LNCAP (cell line): ENCODE measurements at regions not wholly inside any gene's neighbourhood (a gene's known extent, or its start where the extent isn't known, plus 50 kb on each side); places are given as distances from the start of the nearest gene placed in this dataset.

Experiments
- CTCF ChIP-seq: fragments of 450-650 bp; IDR thresholded peaks from 2 replicates; pipeline ENCODE4 v1.5.1; 2017; ENCODE audit warnings: mild to moderate bottlenecking

- no peak for TF ChIP-seq CTCF
Measured at GRCh38 chr2:3114406-3115185, 263.0 kb downstream of the EIPR1 start.

GRCh38 chr2:3113769-3114168 is 263.8 kb downstream of the EIPR1 start:
- no peak for TF ChIP-seq CTCF

- TF ChIP-seq CTCF = no peak
Measured at GRCh38 chr2:3113122-3113521, 264.5 kb downstream of the EIPR1 start.

GRCh38 chr2:3112553-3112952 is 265.1 kb downstream of the EIPR1 start:
- TF ChIP-seq CTCF = no peak

GRCh38 chr2:3112131-3112530 is 265.5 kb downstream of the EIPR1 start:
- TF ChIP-seq CTCF = no peak

- no peak for TF ChIP-seq CTCF
Measured at GRCh38 chr2:3110994-3111666, 266.5 kb downstream of the EIPR1 start.

GRCh38 chr2:3110555-3110954 is 267.1 kb downstream of the EIPR1 start:
- no peak for TF ChIP-seq CTCF
